Fibroblast of lung (primary cell): ENCODE measurements at regions not wholly inside any gene's neighbourhood (a gene's known extent, or its start where the extent isn't known, plus 50 kb on each side); places are given as distances from the start of the nearest gene placed in this dataset.

Experiments used
- EZH2 ChIP-seq: IDR thresholded peaks from 2 replicates; pipeline ENCODE4 v1.5.1; 2012; ENCODE audit warnings: low read length, control low read depth, mild to moderate bottlenecking; ENCODE audit errors: missing control alignments
- TF ChIP-seq, protein P1 (sequence below), 2 donors: IDR thresholded peaks in 1 of 2; conservative IDR thresholded peaks in 1 of 2; 1 replicate in 1 of 2; 2 replicates in 1 of 2; pipeline ENCODE4 v1.5.1; 2011 to 2012; ENCODE audit warnings: low read length in 2 of 2, control low read depth in 1 of 2, inconsistent platforms in 1 of 2, low read depth in 1 of 2, mild to moderate bottlenecking in 1 of 2

DNA sequence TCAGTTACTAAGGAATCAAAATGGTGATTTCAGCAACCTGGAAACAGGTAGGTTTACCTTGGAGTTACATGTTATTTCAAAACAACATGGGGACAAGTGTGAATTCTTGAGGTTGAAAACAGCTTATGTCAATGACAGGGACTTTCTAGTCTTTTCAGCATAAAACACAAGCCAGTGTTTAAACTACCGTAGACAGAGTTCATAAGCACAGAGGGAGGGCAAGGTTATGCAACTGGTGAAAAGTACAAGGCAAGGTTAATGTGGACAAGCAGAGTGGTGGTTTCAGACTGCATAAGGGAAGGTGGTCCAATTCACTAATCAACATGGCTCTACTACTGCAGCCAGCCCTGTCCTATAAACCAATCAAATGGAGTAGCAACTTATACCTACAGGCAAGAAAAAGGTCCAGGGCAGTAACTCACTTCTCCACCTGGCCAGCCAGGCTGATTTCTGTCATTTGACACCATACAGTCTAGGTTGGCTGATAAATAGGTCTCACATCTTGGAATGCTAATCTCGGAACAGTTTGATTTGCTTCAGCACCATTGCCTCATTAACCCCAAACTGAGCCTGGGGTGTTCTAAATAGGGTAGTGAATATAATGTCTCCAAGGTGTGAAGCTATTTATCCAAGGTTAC, 250.3 kb upstream of the PROX1 start:
- TF ChIP-seq, protein P1, sequence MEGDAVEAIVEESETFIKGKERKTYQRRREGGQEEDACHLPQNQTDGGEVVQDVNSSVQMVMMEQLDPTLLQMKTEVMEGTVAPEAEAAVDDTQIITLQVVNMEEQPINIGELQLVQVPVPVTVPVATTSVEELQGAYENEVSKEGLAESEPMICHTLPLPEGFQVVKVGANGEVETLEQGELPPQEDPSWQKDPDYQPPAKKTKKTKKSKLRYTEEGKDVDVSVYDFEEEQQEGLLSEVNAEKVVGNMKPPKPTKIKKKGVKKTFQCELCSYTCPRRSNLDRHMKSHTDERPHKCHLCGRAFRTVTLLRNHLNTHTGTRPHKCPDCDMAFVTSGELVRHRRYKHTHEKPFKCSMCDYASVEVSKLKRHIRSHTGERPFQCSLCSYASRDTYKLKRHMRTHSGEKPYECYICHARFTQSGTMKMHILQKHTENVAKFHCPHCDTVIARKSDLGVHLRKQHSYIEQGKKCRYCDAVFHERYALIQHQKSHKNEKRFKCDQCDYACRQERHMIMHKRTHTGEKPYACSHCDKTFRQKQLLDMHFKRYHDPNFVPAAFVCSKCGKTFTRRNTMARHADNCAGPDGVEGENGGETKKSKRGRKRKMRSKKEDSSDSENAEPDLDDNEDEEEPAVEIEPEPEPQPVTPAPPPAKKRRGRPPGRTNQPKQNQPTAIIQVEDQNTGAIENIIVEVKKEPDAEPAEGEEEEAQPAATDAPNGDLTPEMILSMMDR (conservative IDR thresholded peaks at IDR 0.05 in 1 of 2, IDR thresholded peaks at IDR 0.05 in 1 of 2; ENCODE audit: low read depth in 1 of 2, low read length in 2 of 2) = no peak
- TF ChIP-seq EZH2 = no peak
